Smooth muscle cell (in vitro differentiated cells): ENCODE measurements at regions not wholly inside any gene's neighbourhood (a gene's known extent, or its start where the extent isn't known, plus 50 kb on each side); places are given as distances from the start of the nearest gene placed in this dataset.

Experiments used
- DNase-seq: peaks from one replicate; lab custom pipeline; 2025; ENCODE audit not compliant: unreplicated experiment; lab: John Stamatoyannopoulos, UW
- H2AFZ ChIP-seq: fragments of 200-600 bp; sonication (generic); 2 replicates; pipeline ENCODE4 v1.6.0; 2016; ENCODE audit warnings: antibody characterized with exemption, low read depth, mild to moderate bottlenecking
- H3F3A ChIP-seq: fragments of 200-600 bp; sonication (generic); 2 replicates; pipeline ENCODE4 v1.6.0; 2017; ENCODE audit warnings: antibody characterized with exemption, low read depth
- H3K27ac ChIP-seq: fragments of 200-600 bp; sonication (generic); 2 replicates; pipeline ENCODE4 v1.5.1; 2016; ENCODE audit warnings: low read depth, mild to moderate bottlenecking
- H3K27me3 ChIP-seq: fragments of 200-600 bp; sonication (generic); 2 replicates; pipeline ENCODE4 v1.6.1; 2016; ENCODE audit warnings: low read depth, mild to moderate bottlenecking
- H3K36me3 ChIP-seq: fragments of 200-600 bp; sonication (generic); 2 replicates; pipeline ENCODE4 v1.5.1; 2016; ENCODE audit warnings: low read depth
- H3K4me1 ChIP-seq: fragments of 200-600 bp; sonication (generic); 2 replicates; pipeline ENCODE4 v1.5.1; 2016; ENCODE audit warnings: low read depth
- H3K4me2 ChIP-seq: fragments of 200-600 bp; sonication (generic); 2 replicates; pipeline ENCODE4 v1.6.0; 2016; ENCODE audit warnings: mild to moderate bottlenecking
- H3K4me3 ChIP-seq: fragments of 200-600 bp; sonication (generic); 2 replicates; pipeline ENCODE4 v1.5.1; 2016; ENCODE audit warnings: mild to moderate bottlenecking
- H3K79me2 ChIP-seq: fragments of 200-600 bp; sonication (generic); 2 replicates; pipeline ENCODE4 v1.6.0; 2016; ENCODE audit warnings: low read depth, mild to moderate bottlenecking
- H3K9ac ChIP-seq: fragments of 200-600 bp; sonication (generic); 2 replicates; pipeline ENCODE4 v1.6.0; 2016; ENCODE audit warnings: low read depth
- H3K9me3 ChIP-seq: fragments of 200-600 bp; sonication (generic); replicated peaks from 2 replicates; pipeline ENCODE4 v1.5.1; 2016; ENCODE audit warnings: low read depth
- H4K20me1 ChIP-seq: fragments of 200-600 bp; sonication (generic); 2 replicates; pipeline ENCODE4 v1.6.0; 2016; ENCODE audit warnings: low read depth
- WGBS: methylation state at CpG from one replicate; pipeline ENCODE4 v1.1.7; 2016; ENCODE audit warnings: low lambda C conversion rate; 5-methylcytosine and 5-hydroxymethylcytosine counted together
- TF ChIP-seq, protein P1 (sequence below): fragments of 200-600 bp; sonication (generic); IDR thresholded peaks from 2 replicates; pipeline ENCODE4 v1.5.1; 2017; ENCODE audit warnings: borderline replicate concordance, mild to moderate bottlenecking, antibody characterized with exemption; ENCODE audit not compliant: insufficient read depth, poor library complexity, severe bottlenecking

DNA sequence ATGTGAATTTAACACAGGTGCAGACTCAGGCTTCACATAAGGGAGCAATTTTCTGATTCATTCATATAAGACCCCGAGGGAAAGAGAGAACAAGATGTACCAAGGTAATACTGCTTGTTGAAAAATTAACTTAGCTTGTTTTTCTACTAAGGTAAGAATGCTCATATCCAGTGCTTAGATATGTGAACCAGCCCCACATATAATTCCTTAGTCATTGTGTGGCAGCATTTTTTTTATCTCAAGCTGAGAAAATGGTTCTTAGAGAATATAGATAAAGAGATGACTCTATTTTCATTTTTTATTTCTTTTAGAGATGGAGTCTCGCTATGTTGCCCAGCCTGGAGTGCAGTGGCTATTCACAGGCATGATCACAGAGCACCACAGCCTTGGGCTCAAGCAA lies 121.8 kb upstream of the SEM1 start:
- H3K36me3 ChIP-seq = no peaks in the 10 kb centered on the region
- H3K4me3 ChIP-seq = no peak overlapping the region
- no peak for DNase-seq
- WGBS = 87% methylated on average over 2 of the region's 2 CpGs
- no peaks in the 10 kb centered on the region for H3F3A ChIP-seq
- H3K4me2 ChIP-seq = no peak overlapping the region
- no peaks in the 10 kb centered on the region for H3K4me1 ChIP-seq
- no peaks in the 10 kb centered on the region for H4K20me1 ChIP-seq
- no peak overlapping the region for H3K27ac ChIP-seq
- H3K9ac ChIP-seq = no peak overlapping the region
- TF ChIP-seq, protein P1, sequence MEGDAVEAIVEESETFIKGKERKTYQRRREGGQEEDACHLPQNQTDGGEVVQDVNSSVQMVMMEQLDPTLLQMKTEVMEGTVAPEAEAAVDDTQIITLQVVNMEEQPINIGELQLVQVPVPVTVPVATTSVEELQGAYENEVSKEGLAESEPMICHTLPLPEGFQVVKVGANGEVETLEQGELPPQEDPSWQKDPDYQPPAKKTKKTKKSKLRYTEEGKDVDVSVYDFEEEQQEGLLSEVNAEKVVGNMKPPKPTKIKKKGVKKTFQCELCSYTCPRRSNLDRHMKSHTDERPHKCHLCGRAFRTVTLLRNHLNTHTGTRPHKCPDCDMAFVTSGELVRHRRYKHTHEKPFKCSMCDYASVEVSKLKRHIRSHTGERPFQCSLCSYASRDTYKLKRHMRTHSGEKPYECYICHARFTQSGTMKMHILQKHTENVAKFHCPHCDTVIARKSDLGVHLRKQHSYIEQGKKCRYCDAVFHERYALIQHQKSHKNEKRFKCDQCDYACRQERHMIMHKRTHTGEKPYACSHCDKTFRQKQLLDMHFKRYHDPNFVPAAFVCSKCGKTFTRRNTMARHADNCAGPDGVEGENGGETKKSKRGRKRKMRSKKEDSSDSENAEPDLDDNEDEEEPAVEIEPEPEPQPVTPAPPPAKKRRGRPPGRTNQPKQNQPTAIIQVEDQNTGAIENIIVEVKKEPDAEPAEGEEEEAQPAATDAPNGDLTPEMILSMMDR = no peak
- H2AFZ ChIP-seq = no peak overlapping the region
- H3K9me3 ChIP-seq = no peaks in the 10 kb centered on the region
- H3K27me3 ChIP-seq = no peaks in the 10 kb centered on the region
- H3K79me2 ChIP-seq = no peaks in the 10 kb centered on the region

DNA sequence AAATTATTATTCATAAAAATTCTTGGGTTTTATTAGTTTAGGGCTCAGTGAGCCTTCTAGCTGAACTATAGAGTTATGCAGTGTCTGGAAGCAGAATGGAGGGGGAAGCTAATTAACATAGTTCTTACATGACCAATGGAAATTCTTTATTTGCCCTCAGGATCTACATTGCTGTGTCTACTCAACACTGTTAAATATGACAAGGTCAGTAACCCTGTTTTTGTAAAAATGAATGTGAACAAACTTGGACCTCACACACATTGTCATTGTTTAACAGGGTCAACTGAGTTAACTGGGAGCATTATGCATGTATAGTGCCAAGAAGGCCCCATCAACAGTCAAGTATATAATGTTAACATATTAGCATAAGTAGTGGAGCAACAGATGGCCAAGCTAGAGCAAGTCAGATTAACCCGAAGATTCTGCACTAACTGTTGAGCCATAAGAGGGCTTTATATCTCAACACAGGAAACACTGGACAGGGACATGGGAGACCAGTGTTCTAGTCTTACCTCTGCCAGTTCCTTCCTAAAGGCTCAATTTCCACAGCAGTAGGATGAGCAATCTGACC lies 122.5 kb upstream of the SEM1 start:
- 82% methylated on average over 1 of the region's 1 CpG for WGBS

DNA sequence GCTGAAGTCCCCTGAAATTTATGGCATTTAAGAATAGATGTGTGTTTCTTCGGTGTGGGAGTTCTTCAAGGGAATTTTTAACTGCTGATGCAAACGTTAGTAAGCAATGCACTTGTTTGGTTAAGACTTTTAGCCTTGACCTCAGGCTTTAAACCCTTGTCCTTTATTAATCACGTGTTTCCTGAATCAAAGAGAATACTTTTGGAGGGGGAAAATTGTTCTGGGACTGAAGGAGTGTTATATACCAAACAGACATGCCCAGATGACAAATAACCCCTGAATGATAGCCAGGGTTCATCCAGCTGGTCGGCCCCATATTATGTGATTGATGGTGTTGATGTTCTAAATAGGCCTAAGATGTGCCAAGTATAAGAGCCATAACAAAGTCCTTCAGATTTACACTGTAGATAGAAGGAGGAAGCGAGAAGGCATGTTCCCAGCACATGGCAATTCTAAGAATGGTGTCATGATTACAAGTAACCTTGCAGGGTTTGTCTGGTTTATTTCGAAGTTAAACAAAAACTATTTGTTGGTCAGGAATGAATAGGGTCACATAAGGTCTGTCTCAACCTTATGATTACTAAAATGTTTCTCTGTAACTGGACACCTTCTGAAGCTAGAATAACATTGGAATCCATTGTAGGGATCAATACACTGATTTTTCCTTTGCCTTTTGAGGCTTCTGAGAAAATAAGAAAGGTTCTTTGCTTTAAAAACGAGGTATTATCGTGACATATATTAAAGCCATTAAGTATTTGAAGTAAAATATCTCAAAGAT lies 124.2 kb upstream of the SEM1 start:
- 51% methylated on average over 8 of the region's 8 CpGs for WGBS
- TF ChIP-seq, protein P1 = no peak
- DNase-seq = no peak
- Histone ChIP-seq H2AFZ (no peak overlapping the region), H3K4me1 (peaks cover 5% of the 10 kb centered on the region), H3K36me3 (no peaks in the 10 kb centered on the region), H3K4me2 (no peak overlapping the region), H3K27me3 (peaks cover 3% of the 10 kb centered on the region), H4K20me1 (no peaks in the 10 kb centered on the region), H3K4me3 (no peak overlapping the region), H3K79me2 (no peaks in the 10 kb centered on the region), H3K27ac (no peak overlapping the region), H3K9me3 (no peaks in the 10 kb centered on the region), H3F3A (no peaks in the 10 kb centered on the region), H3K9ac (no peak overlapping the region)

More for the DNA sequence above, 122.5 kb upstream of the SEM1 start:
- H3K79me2 ChIP-seq = no peaks in the 10 kb centered on the region
- DNase-seq = no peak
- TF ChIP-seq, protein P1 = no peak
- no peaks in the 10 kb centered on the region for H4K20me1 ChIP-seq
- H3K4me1 ChIP-seq = no peaks in the 10 kb centered on the region
- H3K9ac ChIP-seq = no peak overlapping the region
- H3K4me3 ChIP-seq = no peak overlapping the region
- H3F3A ChIP-seq = no peaks in the 10 kb centered on the region
- H3K9me3 ChIP-seq = no peaks in the 10 kb centered on the region
- H3K27ac ChIP-seq = no peak overlapping the region
- H3K36me3 ChIP-seq = no peaks in the 10 kb centered on the region
- H3K27me3 ChIP-seq = no peaks in the 10 kb centered on the region
- no peak overlapping the region for H2AFZ ChIP-seq
- H3K4me2 ChIP-seq = no peak overlapping the region
